Body of pancreas (tissue), 4 donors: ENCODE measurements at regions not wholly inside any gene's neighbourhood (a gene's known extent, or its start where the extent isn't known, plus 50 kb on each side); places are given as distances from the start of the nearest gene placed in this dataset.
"Not testable (repeated sequence)": the region's sequence is repeated elsewhere in the genome, so short reads cannot be mapped to it uniquely, and the experiment has no call there.

Experiments
- ATAC-seq: fragments of 150-250 bp; one replicate; pipeline ENCODE4 v1.9.1; 2016
- DNase-seq, 4 donors: peaks; one replicate each; pipeline ENCODE4 v3.0.0-alpha.2; 2019
- H3K27ac ChIP-seq, 4 donors: fragments of 200-600 bp; sonication (generic); 1 replicate in 3 of 4; 2 replicates in 1 of 4; pipeline versions ENCODE4 v1.5.1 to v1.6.1; 2016 to 2019; ENCODE audit warnings: mild to moderate bottlenecking in 1 of 4, mixed read lengths in 1 of 4, moderate library complexity in 1 of 4
- H3K27me3 ChIP-seq, 2 donors: fragments of 200-600 bp; sonication (generic); one replicate each; pipeline ENCODE4 v1.6.0; 2016; ENCODE audit warnings: mild to moderate bottlenecking in 1 of 2
- H3K36me3 ChIP-seq, 2 donors: fragments of 200-600 bp; sonication (generic); replicated peaks in 1 of 2; 2 replicates each; pipeline ENCODE4 v1.5.1; 2016; ENCODE audit warnings: low read depth in 2 of 2; ENCODE audit not compliant: insufficient read depth in 1 of 2
- H3K4me1 ChIP-seq: fragments of 200-600 bp; sonication (generic); one replicate; pipeline ENCODE4 v1.6.0; 2016
- H3K4me3 ChIP-seq, 2 donors: fragments of 200-600 bp; sonication (generic); 1 replicate in 1 of 2; 2 replicates in 1 of 2; pipeline ENCODE4 v1.5.1; 2016 to 2019
- H3K9me3 ChIP-seq, 3 donors: fragments of 200-600 bp; sonication (generic); 1 replicate in 2 of 3; 2 replicates in 1 of 3; pipeline ENCODE4 v1.5.1; 2016
- POLR2A ChIP-seq, 3 donors: fragments of 450-650 bp; IDR thresholded peaks; one replicate each; pipeline ENCODE4 v1.6.1; 2016; ENCODE audit warnings: antibody characterized with exemption in 3 of 3, mild to moderate bottlenecking in 2 of 3
- WGBS, 2 donors: methylation state at CpG; one replicate each; pipeline ENCODE4 v1.1.5; 2017; 5-methylcytosine and 5-hydroxymethylcytosine counted together
- intact Hi-C: fragments of 100-400 bp; cut with DNase I; formaldehyde crosslinking; loops from one replicate; pipeline ENCODE4 v1.15.1; 2023
- TF ChIP-seq, protein P1 (sequence below), 7 experiments: fragments of 450-650 bp in 4 of 7; fragments of 200-600 bp in 3 of 7; sonication (generic) in 3 of 7; IDR thresholded peaks; one replicate each; pipeline ENCODE4 v1.5.1; 2016 to 2019; ENCODE audit warnings: antibody characterized with exemption in 7 of 7

DNA sequence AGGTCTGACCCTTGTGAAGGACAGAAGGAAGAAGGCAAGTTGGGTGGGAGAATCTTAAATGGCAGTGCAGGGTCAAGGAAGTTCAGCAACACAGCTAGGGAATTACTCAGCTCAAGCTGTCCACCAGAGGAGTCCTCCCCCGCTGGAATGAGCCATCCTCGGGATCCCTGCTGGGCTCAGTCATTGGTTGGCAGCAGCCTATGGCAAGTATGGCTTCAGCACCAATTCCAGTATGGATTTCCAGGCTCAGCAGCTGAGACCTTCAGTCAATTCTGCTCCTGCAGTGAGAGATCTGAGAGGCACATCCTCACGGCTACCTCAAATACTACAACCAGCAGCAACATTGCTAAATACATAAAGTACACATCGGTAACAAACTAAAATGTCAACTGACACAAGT, 280.6 kb upstream of the PIK3R1 start:
- no peaks in the 10 kb centered on the region for H3K36me3 ChIP-seq
- DNase-seq = no peak

DNA sequence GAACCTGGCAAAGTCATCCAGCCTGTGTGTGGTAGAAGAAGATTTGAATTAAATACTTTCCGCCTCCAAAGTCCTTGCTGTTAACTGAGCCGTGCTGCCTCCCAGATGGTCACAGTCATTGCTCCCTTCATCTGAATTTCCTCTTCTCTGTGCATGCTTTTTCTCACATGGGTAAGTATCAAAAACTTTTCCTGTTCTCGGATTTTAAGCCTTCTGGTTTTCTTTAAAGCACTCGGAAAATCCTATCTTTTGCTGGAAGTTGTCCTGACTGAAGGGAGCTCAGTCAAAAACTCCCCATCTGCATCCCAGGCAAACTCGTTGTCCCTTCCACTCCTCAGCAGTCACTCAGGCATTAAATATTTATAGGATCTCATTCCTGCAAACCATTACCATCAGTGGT, 290.0 kb upstream of the PIK3R1 start:
- no peaks in the 10 kb centered on the region for H3K36me3 ChIP-seq
- no peaks in the 10 kb centered on the region for H3K9me3 ChIP-seq
- WGBS, 2 donors = 76 to 81% methylated on average over 5 of the region's 5 CpGs
- intact Hi-C loops = no loop called here
- H3K27ac ChIP-seq = no peak overlapping the region
- H3K27me3 ChIP-seq = no peaks in the 10 kb centered on the region
- ATAC-seq (no peak), DNase-seq (no peak)
- no peaks in the 10 kb centered on the region for H3K4me1 ChIP-seq
- H3K4me3 ChIP-seq = no peak overlapping the region
- TF ChIP-seq, protein P1, sequence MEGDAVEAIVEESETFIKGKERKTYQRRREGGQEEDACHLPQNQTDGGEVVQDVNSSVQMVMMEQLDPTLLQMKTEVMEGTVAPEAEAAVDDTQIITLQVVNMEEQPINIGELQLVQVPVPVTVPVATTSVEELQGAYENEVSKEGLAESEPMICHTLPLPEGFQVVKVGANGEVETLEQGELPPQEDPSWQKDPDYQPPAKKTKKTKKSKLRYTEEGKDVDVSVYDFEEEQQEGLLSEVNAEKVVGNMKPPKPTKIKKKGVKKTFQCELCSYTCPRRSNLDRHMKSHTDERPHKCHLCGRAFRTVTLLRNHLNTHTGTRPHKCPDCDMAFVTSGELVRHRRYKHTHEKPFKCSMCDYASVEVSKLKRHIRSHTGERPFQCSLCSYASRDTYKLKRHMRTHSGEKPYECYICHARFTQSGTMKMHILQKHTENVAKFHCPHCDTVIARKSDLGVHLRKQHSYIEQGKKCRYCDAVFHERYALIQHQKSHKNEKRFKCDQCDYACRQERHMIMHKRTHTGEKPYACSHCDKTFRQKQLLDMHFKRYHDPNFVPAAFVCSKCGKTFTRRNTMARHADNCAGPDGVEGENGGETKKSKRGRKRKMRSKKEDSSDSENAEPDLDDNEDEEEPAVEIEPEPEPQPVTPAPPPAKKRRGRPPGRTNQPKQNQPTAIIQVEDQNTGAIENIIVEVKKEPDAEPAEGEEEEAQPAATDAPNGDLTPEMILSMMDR (IDR thresholded peaks at IDR 0.05) = no peak
- no peak for TF ChIP-seq POLR2A (IDR thresholded peaks at IDR 0.05)

More for the DNA sequence above, 280.6 kb upstream of the PIK3R1 start:
- WGBS, 2 donors = 92 to 94% methylated on average over 4 of the region's 4 CpGs
- no peak for ATAC-seq
- no peak overlapping the region for H3K4me3 ChIP-seq
- TF ChIP-seq, protein P1 (IDR thresholded peaks at IDR 0.05) = no peak
- no peak for TF ChIP-seq POLR2A (IDR thresholded peaks at IDR 0.05)
- H3K9me3 ChIP-seq = no peaks in the 10 kb centered on the region
- H3K27me3 ChIP-seq = no peaks in the 10 kb centered on the region
- H3K4me1 ChIP-seq = no peaks in the 10 kb centered on the region
- no peak overlapping the region for H3K27ac ChIP-seq
- intact Hi-C loops = no loop called here

DNA sequence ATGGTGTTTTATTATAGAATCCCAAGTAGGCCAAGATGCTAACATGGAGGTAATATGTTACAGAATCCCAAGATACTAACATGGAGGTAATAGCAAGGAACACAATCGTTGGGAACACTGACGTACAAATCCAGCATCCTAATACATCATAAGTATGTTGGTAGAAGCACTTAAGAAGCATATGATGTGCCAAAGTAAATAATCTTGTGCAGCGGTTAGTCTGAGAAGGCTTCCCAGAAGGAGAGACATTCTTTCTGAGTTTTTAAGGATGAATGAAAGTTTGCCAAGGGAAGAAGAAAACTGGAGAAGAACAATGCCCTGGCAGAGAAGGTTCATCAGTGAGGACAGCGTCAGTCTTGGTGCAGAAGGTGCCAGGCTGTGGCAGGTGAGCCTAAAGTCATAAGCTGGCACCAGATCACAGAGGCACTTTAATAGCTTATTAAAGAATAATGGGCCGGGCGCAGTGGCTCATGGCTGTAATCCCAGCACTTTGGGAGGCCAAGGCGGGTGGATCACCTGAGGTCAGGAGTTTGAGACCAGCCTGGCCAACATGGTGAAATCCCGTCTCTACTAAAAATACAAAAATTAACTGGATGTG, 294.5 kb upstream of the PIK3R1 start:
- ATAC-seq (no peak), DNase-seq (no peak)
- Histone ChIP-seq H3K27me3 (no peaks in the 10 kb centered on the region), H3K4me3 (no peak overlapping the region), H3K9me3 (no peaks in the 10 kb centered on the region), H3K4me1 (no peaks in the 10 kb centered on the region), H3K36me3 (no peaks in the 10 kb centered on the region), H3K27ac (no peak overlapping the region)
- WGBS, 2 donors = 85 to 90% methylated on average over 8 of the region's 8 CpGs
- TF ChIP-seq, protein P1 (IDR thresholded peaks at IDR 0.05) = no peak
- TF ChIP-seq POLR2A (IDR thresholded peaks at IDR 0.05) = no peak
- intact Hi-C loops = no loop called here

DNA sequence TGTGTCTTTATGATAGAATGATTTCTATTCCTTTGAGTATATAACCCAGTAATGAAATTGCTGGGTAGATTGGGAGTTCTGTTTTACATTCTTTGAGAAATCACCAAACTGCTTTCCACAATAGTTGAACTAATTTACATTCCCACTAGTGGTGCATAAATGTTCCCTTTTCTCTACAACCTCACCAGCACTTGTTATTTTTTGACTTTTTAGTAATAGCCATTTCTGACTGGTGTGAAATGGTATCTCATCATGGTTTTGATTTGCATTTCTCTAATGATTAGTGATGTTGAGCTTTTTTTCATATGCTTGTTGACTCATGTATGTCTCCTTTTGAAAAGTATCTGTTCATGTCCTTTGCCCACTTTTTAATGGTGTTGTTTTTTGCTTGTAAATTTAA, 296.0 kb upstream of the PIK3R1 start:
- H3K4me1 ChIP-seq, H3K27ac ChIP-seq, ATAC-seq, DNase-seq, intact Hi-C loops, H3K9me3 ChIP-seq, H3K27me3 ChIP-seq, H3K4me3 ChIP-seq, H3K36me3 ChIP-seq: not testable (repeated sequence)

DNA sequence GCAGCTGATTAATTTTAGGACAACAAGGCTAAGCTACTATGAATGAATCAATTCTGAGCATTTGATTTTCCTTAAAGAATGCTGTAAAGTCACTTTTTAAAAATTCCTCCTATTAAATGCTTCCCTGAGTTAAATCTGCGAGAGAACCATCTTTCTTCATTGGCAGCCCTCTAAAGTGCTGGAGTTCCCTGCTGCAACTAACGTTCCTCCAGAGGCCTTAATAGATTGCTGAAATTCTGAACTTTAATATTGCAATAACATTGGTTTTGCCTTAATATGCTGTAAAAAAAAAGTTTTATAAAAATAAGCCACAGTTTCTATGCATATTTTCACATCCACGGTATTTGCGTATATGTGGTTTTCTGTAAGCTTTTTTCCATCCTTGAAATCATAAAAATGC, 298.0 kb upstream of the PIK3R1 start:
- 73 to 86% methylated on average over 4 of the region's 4 CpGs for WGBS, 2 donors
- ATAC-seq (no peak), DNase-seq (no peak)

More for the DNA sequence above, 298.0 kb upstream of the PIK3R1 start:
- Histone ChIP-seq H3K27ac (no peak overlapping the region), H3K27me3 (no peaks in the 10 kb centered on the region), H3K9me3 (no peaks in the 10 kb centered on the region), H3K4me3 (no peak overlapping the region), H3K4me1 (no peaks in the 10 kb centered on the region), H3K36me3 (no peaks in the 10 kb centered on the region)
- TF ChIP-seq, protein P1 (IDR thresholded peaks at IDR 0.05) = no peak
- TF ChIP-seq POLR2A (IDR thresholded peaks at IDR 0.05) = no peak
- intact Hi-C loops = no loop called here
